SK-N-SH treated with all-trans-retinoic acid at 6 μM for 48 hours (cell line): ENCODE measurements at regions not wholly inside any gene's neighbourhood (a gene's known extent, or its start where the extent isn't known, plus 50 kb on each side); places are given as distances from the start of the nearest gene placed in this dataset.

Source experiments
- CSDC2 ChIP-seq: fragments of 250-450 bp; sonication (Bioruptor Pico); IDR thresholded peaks from 2 replicates; pipeline ENCODE4 v1.5.0; 2020; ENCODE audit warnings: mild to moderate bottlenecking, moderate library complexity
- ESRRG ChIP-seq: fragments of 250-450 bp; sonication (Bioruptor Pico); IDR thresholded peaks from 2 replicates; pipeline ENCODE4 v1.6.1; 2021; ENCODE audit warnings: mild to moderate bottlenecking
- RARB ChIP-seq: fragments of 250-450 bp; sonication (Bioruptor Pico); IDR thresholded peaks from 2 replicates; pipeline ENCODE4 v1.8.0; 2021; ENCODE audit warnings: mild to moderate bottlenecking, moderate library complexity
- SNAI2 ChIP-seq: fragments of 250-450 bp; sonication (Bioruptor Pico); IDR thresholded peaks from 2 replicates; pipeline ENCODE4 v1.5.0; 2020; ENCODE audit warnings: mild to moderate bottlenecking, moderate library complexity
- ZFP3 ChIP-seq: fragments of 250-450 bp; sonication (Bioruptor Pico); IDR thresholded peaks from 2 replicates; pipeline ENCODE4 v1.5.0; 2020; ENCODE audit warnings: mild to moderate bottlenecking, moderate library complexity
- ZFP30 ChIP-seq: fragments of 450-650 bp; formaldehyde crosslinking; IDR thresholded peaks from 2 replicates; pipeline ENCODE4 v1.5.0; 2022; ENCODE audit warnings: mild to moderate bottlenecking, moderate library complexity
- TF ChIP-seq, protein P1 (sequence below): fragments of 250-450 bp; sonication (Bioruptor Pico); IDR thresholded peaks from 2 replicates; pipeline ENCODE4 v1.5.0; 2020; ENCODE audit warnings: mild to moderate bottlenecking, moderate library complexity
- TF ChIP-seq, protein P2 (sequence below): fragments of 250-450 bp; sonication (Bioruptor Pico); IDR thresholded peaks from 2 replicates; pipeline ENCODE4 v1.8.0; 2021; ENCODE audit warnings: low read depth, mild to moderate bottlenecking, moderate library complexity, borderline replicate concordance
- TF ChIP-seq, protein P3 (sequence below): fragments of 250-450 bp; sonication (Bioruptor Pico); IDR thresholded peaks from 2 replicates; pipeline ENCODE4 v1.8.0; 2020; ENCODE audit warnings: mild to moderate bottlenecking, moderate library complexity, borderline replicate concordance

DNA sequence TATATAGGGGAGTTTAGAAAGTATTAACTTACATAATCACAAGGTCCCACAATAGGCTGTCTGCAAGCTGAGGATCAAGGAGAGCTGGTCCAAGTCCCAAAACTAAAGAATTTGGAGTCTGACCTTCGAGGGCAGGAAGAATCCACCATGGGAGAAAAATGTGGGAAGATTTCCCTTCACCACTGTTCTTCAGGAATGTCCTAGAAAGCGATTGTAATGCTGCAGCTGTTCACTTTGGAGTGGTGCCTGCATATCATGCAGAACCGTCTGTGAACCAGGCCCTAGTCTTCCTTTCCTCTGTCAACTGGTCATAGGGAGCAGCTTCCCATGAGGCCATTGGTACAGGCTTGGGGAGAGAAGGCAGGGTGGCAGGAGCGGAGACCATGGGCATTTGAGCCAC lies 497.9 kb upstream of the ARPP21 start:
- TF ChIP-seq, protein P1, sequence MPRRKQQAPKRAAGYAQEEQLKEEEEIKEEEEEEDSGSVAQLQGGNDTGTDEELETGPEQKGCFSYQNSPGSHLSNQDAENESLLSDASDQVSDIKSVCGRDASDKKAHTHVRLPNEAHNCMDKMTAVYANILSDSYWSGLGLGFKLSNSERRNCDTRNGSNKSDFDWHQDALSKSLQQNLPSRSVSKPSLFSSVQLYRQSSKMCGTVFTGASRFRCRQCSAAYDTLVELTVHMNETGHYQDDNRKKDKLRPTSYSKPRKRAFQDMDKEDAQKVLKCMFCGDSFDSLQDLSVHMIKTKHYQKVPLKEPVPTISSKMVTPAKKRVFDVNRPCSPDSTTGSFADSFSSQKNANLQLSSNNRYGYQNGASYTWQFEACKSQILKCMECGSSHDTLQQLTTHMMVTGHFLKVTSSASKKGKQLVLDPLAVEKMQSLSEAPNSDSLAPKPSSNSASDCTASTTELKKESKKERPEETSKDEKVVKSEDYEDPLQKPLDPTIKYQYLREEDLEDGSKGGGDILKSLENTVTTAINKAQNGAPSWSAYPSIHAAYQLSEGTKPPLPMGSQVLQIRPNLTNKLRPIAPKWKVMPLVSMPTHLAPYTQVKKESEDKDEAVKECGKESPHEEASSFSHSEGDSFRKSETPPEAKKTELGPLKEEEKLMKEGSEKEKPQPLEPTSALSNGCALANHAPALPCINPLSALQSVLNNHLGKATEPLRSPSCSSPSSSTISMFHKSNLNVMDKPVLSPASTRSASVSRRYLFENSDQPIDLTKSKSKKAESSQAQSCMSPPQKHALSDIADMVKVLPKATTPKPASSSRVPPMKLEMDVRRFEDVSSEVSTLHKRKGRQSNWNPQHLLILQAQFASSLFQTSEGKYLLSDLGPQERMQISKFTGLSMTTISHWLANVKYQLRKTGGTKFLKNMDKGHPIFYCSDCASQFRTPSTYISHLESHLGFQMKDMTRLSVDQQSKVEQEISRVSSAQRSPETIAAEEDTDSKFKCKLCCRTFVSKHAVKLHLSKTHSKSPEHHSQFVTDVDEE (CRISPR knock-in tag), result no peak
- no peak for TF ChIP-seq ZFP3 (CRISPR knock-in tag)
- TF ChIP-seq ZFP30 (CRISPR knock-in tag), result no peak
- TF ChIP-seq, protein P2, sequence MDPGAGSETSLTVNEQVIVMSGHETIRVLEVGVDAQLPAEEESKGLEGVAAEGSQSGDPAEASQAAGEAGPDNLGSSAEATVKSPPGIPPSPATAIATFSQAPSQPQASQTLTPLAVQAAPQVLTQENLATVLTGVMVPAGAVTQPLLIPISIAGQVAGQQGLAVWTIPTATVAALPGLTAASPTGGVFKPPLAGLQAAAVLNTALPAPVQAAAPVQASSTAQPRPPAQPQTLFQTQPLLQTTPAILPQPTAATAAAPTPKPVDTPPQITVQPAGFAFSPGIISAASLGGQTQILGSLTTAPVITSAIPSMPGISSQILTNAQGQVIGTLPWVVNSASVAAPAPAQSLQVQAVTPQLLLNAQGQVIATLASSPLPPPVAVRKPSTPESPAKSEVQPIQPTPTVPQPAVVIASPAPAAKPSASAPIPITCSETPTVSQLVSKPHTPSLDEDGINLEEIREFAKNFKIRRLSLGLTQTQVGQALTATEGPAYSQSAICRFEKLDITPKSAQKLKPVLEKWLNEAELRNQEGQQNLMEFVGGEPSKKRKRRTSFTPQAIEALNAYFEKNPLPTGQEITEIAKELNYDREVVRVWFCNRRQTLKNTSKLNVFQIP, result no peak
- TF ChIP-seq, protein P3, sequence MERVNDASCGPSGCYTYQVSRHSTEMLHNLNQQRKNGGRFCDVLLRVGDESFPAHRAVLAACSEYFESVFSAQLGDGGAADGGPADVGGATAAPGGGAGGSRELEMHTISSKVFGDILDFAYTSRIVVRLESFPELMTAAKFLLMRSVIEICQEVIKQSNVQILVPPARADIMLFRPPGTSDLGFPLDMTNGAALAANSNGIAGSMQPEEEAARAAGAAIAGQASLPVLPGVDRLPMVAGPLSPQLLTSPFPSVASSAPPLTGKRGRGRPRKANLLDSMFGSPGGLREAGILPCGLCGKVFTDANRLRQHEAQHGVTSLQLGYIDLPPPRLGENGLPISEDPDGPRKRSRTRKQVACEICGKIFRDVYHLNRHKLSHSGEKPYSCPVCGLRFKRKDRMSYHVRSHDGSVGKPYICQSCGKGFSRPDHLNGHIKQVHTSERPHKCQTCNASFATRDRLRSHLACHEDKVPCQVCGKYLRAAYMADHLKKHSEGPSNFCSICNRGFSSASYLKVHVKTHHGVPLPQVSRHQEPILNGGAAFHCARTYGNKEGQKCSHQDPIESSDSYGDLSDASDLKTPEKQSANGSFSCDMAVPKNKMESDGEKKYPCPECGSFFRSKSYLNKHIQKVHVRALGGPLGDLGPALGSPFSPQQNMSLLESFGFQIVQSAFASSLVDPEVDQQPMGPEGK (CRISPR knock-in tag), result no peak
- TF ChIP-seq ESRRG, result no peak
- no peak for TF ChIP-seq CSDC2 (CRISPR knock-in tag)
- TF ChIP-seq SNAI2 (CRISPR knock-in tag), result no peak
- no peak for TF ChIP-seq RARB (CRISPR knock-in tag)
